Endothelial cell of umbilical vein (primary cell): ENCODE measurements at regions not wholly inside any gene's neighbourhood (a gene's known extent, or its start where the extent isn't known, plus 50 kb on each side); places are given as distances from the start of the nearest gene placed in this dataset.

ENCODE experiments used
- JUN ChIP-seq: IDR thresholded peaks from 2 replicates; pipeline ENCODE4 v1.6.1; 2011; ENCODE audit warnings: borderline replicate concordance, low read depth; ENCODE audit not compliant: insufficient read length, insufficient read depth
- MYC ChIP-seq: IDR thresholded peaks from one replicate; pipeline ENCODE4 v1.6.1; 2011; ENCODE audit warnings: mild to moderate bottlenecking, low read depth, low read length
- POLR2A ChIP-seq: IDR thresholded peaks from 2 replicates; pipeline ENCODE4 v1.6.1; 2012; ENCODE audit warnings: low read depth, mild to moderate bottlenecking, control low read depth, low read length
- POLR2AphosphoS5 ChIP-seq: IDR thresholded peaks from 2 replicates; pipeline ENCODE4 v1.6.1; 2012; ENCODE audit warnings: low read depth, mild to moderate bottlenecking, control low read depth, low read length, moderate library complexity; ENCODE audit not compliant: insufficient read depth
- TF ChIP-seq, protein P1 (sequence below), 2 donors: IDR thresholded peaks; 1 replicate in 1 of 2; 2 replicates in 1 of 2; pipeline ENCODE4 v1.5.1; 2011; ENCODE audit warnings: low read length in 2 of 2, mild to moderate bottlenecking in 2 of 2, moderate library complexity in 2 of 2, control low read depth in 1 of 2, inconsistent platforms in 1 of 2, low read depth in 1 of 2; ENCODE audit not compliant: insufficient read depth in 1 of 2; ENCODE audit errors: extremely low read depth in 1 of 2

DNA sequence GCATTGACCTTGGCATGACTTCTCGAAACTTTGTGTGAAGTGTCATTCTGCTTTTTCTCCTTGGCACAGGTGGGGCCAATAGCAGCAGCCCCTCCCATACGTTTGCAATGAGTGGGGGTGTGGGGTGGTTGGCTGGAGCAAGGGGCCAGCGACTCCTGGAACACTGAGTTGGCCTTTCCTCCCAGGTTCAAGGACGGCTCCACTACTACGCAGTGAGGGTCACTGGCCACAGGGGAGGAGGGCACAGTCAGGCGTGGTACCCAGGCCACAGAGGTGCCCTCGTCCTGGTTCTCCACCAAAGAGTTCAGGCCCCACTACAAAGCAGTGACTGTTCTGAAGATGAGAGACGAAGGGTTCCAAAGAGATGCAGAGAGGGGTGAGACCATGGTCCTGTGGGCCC, 70.6 kb upstream of the OTOS start:
- TF ChIP-seq, protein P1, sequence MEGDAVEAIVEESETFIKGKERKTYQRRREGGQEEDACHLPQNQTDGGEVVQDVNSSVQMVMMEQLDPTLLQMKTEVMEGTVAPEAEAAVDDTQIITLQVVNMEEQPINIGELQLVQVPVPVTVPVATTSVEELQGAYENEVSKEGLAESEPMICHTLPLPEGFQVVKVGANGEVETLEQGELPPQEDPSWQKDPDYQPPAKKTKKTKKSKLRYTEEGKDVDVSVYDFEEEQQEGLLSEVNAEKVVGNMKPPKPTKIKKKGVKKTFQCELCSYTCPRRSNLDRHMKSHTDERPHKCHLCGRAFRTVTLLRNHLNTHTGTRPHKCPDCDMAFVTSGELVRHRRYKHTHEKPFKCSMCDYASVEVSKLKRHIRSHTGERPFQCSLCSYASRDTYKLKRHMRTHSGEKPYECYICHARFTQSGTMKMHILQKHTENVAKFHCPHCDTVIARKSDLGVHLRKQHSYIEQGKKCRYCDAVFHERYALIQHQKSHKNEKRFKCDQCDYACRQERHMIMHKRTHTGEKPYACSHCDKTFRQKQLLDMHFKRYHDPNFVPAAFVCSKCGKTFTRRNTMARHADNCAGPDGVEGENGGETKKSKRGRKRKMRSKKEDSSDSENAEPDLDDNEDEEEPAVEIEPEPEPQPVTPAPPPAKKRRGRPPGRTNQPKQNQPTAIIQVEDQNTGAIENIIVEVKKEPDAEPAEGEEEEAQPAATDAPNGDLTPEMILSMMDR (IDR thresholded peaks at IDR 0.05; ENCODE audit: extremely low read depth in 1 of 2, insufficient read depth in 1 of 2, low read depth in 1 of 2, low read length in 2 of 2) = no peak
- TF ChIP-seq POLR2AphosphoS5 = no peak
- TF ChIP-seq MYC = no peak
- no peak for TF ChIP-seq JUN
- no peak for TF ChIP-seq POLR2A
